ENCODE measurements at regions not wholly inside any gene's neighbourhood (a gene's known extent, or its start where the extent isn't known, plus 50 kb on each side); places are given as distances from the start of the nearest gene placed in this dataset.

GRCh38 chr6:72522735-72523141, 99.1 kb upstream of the KCNQ5 start:
- Histone ChIP-seq H3K4me3 (no peak overlapping the region), H3K27ac (no peak overlapping the region), H3K27me3 (no peaks in the 10 kb centered on the region), H3K9me3 (ENCODE audit: low read depth) (no peaks in the 10 kb centered on the region), H3K36me3 (no peaks in the 10 kb centered on the region), H3K4me1 (ENCODE audit: low read depth) (no peaks in the 10 kb centered on the region)
- DNase-seq (ENCODE audit: low read depth in 1 of 2, low spot score in 1 of 2): no peak
- TF ChIP-seq CTCF (IDR thresholded peaks at IDR 0.05; ENCODE audit: low read depth, low read length): no peak

- no peak overlapping the region for H3K4me3 ChIP-seq
- H3K4me1 ChIP-seq (ENCODE audit: low read depth): no peaks in the 10 kb centered on the region
- H3K36me3 ChIP-seq: no peaks in the 10 kb centered on the region
- no peak for TF ChIP-seq CTCF (IDR thresholded peaks at IDR 0.05; ENCODE audit: low read depth, low read length)
- no peak overlapping the region for H3K27ac ChIP-seq
- no peaks in the 10 kb centered on the region for H3K9me3 ChIP-seq (ENCODE audit: low read depth)
- no peak for DNase-seq (ENCODE audit: low read depth in 1 of 2, low spot score in 1 of 2)
- no peaks in the 10 kb centered on the region for H3K27me3 ChIP-seq
These were observed 97.7 kb upstream of the KCNQ5 start for GRCh38 chr6:72524011-72524645.

GRCh38 chr6:72525821-72526510, 95.9 kb upstream of the KCNQ5 start:
- H3K27ac ChIP-seq: no peak overlapping the region
- H3K36me3 ChIP-seq: no peaks in the 10 kb centered on the region
- H3K4me3 ChIP-seq: no peak overlapping the region

GRCh38 chr6:72530152-72530551, 91.7 kb upstream of the KCNQ5 start:
- no peak overlapping the region for H3K27ac ChIP-seq
- TF ChIP-seq CTCF (IDR thresholded peaks at IDR 0.05; ENCODE audit: low read depth, low read length): no peak
- no peak for DNase-seq (ENCODE audit: low read depth in 1 of 2, low spot score in 1 of 2)
- no peaks in the 10 kb centered on the region for H3K36me3 ChIP-seq
- no peaks in the 10 kb centered on the region for H3K27me3 ChIP-seq
- no peaks in the 10 kb centered on the region for H3K9me3 ChIP-seq (ENCODE audit: low read depth)
- H3K4me1 ChIP-seq (ENCODE audit: low read depth): peaks cover 16% of the 10 kb centered on the region
- no peak overlapping the region for H3K4me3 ChIP-seq

More at GRCh38 chr6:72525821-72526510, 95.9 kb upstream of the KCNQ5 start:
- Histone ChIP-seq H3K27me3 (no peaks in the 10 kb centered on the region), H3K9me3 (ENCODE audit: low read depth) (no peaks in the 10 kb centered on the region), H3K4me1 (ENCODE audit: low read depth) (no peaks in the 10 kb centered on the region)
- TF ChIP-seq CTCF (IDR thresholded peaks at IDR 0.05; ENCODE audit: low read depth, low read length): no peak
- DNase-seq (ENCODE audit: low read depth in 1 of 2, low spot score in 1 of 2): no peak

GRCh38 chr6:72530750-72531149, 91.1 kb upstream of the KCNQ5 start:
- TF ChIP-seq CTCF (IDR thresholded peaks at IDR 0.05; ENCODE audit: low read depth, low read length): no peak
- H3K4me3 ChIP-seq: no peak overlapping the region
- peaks cover 18% of the 10 kb centered on the region for H3K4me1 ChIP-seq (ENCODE audit: low read depth)
- H3K9me3 ChIP-seq (ENCODE audit: low read depth): no peaks in the 10 kb centered on the region
- no peak overlapping the region for H3K27ac ChIP-seq
- no peak for DNase-seq (ENCODE audit: low read depth in 1 of 2, low spot score in 1 of 2)
- no peaks in the 10 kb centered on the region for H3K36me3 ChIP-seq
- H3K27me3 ChIP-seq: no peaks in the 10 kb centered on the region
